ENCODE measurements at regions not wholly inside any gene's neighbourhood (a gene's known extent, or its start where the extent isn't known, plus 50 kb on each side); places are given as distances from the start of the nearest gene placed in this dataset.

GRCh38 chr6:1253816-1254215, 58.1 kb upstream of the FOXQ1 start:
- TF ChIP-seq CTCF (IDR thresholded peaks at IDR 0.05; ENCODE audit: borderline replicate concordance, extremely low read depth, low read length, poor library complexity, severe bottlenecking): no peak
- no peak for TF ChIP-seq EZH2 (IDR thresholded peaks at IDR 0.05; ENCODE audit: borderline replicate concordance, low read depth, low read length, severe bottlenecking)

All from DND-41 (cell line).